ENCODE measurements at regions not wholly inside any gene's neighbourhood (a gene's known extent, or its start where the extent isn't known, plus 50 kb on each side); places are given as distances from the start of the nearest gene placed in this dataset.

DNA sequence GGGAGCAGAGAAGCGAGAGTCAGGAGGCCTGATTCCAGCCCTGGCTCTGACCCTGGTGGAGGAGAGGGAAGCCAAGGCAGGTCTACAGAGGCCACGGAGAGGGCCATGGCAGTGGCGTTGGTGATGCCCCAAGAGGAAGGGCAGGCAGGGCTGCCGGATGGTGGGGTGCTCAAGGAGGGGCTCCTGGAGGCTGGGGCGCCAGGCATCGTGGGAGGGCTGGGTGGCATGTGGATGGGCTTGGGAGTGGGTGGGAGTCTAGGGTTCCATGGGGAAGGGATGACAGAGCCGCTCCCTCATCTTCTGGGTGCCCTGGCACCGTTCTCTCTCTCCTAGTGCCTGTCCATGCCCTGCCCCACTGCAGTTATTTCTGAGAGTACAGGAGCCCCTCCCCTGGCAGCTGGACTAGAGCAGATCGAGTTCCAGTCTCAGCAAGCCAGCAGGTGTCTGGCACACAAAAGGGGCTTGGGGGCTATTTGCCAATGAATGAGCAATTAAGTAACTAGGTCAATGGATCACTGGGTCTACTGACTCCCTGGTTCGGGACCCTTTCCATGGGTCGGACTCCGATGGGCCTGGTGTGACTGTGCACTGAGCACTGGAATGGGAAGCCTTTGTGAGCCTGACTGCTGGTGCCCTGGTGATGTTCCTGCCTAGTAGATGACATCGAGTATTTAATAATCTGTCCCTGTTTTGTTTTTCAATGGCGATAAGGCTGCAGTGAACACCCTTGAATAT is 570.0 kb downstream of the TBC1D22A start:
- TF ChIP-seq, protein P1, sequence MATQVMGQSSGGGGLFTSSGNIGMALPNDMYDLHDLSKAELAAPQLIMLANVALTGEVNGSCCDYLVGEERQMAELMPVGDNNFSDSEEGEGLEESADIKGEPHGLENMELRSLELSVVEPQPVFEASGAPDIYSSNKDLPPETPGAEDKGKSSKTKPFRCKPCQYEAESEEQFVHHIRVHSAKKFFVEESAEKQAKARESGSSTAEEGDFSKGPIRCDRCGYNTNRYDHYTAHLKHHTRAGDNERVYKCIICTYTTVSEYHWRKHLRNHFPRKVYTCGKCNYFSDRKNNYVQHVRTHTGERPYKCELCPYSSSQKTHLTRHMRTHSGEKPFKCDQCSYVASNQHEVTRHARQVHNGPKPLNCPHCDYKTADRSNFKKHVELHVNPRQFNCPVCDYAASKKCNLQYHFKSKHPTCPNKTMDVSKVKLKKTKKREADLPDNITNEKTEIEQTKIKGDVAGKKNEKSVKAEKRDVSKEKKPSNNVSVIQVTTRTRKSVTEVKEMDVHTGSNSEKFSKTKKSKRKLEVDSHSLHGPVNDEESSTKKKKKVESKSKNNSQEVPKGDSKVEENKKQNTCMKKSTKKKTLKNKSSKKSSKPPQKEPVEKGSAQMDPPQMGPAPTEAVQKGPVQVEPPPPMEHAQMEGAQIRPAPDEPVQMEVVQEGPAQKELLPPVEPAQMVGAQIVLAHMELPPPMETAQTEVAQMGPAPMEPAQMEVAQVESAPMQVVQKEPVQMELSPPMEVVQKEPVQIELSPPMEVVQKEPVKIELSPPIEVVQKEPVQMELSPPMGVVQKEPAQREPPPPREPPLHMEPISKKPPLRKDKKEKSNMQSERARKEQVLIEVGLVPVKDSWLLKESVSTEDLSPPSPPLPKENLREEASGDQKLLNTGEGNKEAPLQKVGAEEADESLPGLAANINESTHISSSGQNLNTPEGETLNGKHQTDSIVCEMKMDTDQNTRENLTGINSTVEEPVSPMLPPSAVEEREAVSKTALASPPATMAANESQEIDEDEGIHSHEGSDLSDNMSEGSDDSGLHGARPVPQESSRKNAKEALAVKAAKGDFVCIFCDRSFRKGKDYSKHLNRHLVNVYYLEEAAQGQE (IDR thresholded peaks at IDR 0.05; ENCODE audit: unreplicated experiment), result no peak
- TF ChIP-seq, protein P2, sequence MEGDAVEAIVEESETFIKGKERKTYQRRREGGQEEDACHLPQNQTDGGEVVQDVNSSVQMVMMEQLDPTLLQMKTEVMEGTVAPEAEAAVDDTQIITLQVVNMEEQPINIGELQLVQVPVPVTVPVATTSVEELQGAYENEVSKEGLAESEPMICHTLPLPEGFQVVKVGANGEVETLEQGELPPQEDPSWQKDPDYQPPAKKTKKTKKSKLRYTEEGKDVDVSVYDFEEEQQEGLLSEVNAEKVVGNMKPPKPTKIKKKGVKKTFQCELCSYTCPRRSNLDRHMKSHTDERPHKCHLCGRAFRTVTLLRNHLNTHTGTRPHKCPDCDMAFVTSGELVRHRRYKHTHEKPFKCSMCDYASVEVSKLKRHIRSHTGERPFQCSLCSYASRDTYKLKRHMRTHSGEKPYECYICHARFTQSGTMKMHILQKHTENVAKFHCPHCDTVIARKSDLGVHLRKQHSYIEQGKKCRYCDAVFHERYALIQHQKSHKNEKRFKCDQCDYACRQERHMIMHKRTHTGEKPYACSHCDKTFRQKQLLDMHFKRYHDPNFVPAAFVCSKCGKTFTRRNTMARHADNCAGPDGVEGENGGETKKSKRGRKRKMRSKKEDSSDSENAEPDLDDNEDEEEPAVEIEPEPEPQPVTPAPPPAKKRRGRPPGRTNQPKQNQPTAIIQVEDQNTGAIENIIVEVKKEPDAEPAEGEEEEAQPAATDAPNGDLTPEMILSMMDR (conservative IDR thresholded peaks at IDR 0.05; ENCODE audit: low read depth in 2 of 2), result no peak
- TF ChIP-seq POLR2AphosphoS5 (IDR thresholded peaks at IDR 0.05; ENCODE audit: low read depth), result no peak
- TF ChIP-seq EZH2 (IDR thresholded peaks at IDR 0.05; ENCODE audit: low read depth, unreplicated experiment), result no peak
- TF ChIP-seq, protein P3, sequence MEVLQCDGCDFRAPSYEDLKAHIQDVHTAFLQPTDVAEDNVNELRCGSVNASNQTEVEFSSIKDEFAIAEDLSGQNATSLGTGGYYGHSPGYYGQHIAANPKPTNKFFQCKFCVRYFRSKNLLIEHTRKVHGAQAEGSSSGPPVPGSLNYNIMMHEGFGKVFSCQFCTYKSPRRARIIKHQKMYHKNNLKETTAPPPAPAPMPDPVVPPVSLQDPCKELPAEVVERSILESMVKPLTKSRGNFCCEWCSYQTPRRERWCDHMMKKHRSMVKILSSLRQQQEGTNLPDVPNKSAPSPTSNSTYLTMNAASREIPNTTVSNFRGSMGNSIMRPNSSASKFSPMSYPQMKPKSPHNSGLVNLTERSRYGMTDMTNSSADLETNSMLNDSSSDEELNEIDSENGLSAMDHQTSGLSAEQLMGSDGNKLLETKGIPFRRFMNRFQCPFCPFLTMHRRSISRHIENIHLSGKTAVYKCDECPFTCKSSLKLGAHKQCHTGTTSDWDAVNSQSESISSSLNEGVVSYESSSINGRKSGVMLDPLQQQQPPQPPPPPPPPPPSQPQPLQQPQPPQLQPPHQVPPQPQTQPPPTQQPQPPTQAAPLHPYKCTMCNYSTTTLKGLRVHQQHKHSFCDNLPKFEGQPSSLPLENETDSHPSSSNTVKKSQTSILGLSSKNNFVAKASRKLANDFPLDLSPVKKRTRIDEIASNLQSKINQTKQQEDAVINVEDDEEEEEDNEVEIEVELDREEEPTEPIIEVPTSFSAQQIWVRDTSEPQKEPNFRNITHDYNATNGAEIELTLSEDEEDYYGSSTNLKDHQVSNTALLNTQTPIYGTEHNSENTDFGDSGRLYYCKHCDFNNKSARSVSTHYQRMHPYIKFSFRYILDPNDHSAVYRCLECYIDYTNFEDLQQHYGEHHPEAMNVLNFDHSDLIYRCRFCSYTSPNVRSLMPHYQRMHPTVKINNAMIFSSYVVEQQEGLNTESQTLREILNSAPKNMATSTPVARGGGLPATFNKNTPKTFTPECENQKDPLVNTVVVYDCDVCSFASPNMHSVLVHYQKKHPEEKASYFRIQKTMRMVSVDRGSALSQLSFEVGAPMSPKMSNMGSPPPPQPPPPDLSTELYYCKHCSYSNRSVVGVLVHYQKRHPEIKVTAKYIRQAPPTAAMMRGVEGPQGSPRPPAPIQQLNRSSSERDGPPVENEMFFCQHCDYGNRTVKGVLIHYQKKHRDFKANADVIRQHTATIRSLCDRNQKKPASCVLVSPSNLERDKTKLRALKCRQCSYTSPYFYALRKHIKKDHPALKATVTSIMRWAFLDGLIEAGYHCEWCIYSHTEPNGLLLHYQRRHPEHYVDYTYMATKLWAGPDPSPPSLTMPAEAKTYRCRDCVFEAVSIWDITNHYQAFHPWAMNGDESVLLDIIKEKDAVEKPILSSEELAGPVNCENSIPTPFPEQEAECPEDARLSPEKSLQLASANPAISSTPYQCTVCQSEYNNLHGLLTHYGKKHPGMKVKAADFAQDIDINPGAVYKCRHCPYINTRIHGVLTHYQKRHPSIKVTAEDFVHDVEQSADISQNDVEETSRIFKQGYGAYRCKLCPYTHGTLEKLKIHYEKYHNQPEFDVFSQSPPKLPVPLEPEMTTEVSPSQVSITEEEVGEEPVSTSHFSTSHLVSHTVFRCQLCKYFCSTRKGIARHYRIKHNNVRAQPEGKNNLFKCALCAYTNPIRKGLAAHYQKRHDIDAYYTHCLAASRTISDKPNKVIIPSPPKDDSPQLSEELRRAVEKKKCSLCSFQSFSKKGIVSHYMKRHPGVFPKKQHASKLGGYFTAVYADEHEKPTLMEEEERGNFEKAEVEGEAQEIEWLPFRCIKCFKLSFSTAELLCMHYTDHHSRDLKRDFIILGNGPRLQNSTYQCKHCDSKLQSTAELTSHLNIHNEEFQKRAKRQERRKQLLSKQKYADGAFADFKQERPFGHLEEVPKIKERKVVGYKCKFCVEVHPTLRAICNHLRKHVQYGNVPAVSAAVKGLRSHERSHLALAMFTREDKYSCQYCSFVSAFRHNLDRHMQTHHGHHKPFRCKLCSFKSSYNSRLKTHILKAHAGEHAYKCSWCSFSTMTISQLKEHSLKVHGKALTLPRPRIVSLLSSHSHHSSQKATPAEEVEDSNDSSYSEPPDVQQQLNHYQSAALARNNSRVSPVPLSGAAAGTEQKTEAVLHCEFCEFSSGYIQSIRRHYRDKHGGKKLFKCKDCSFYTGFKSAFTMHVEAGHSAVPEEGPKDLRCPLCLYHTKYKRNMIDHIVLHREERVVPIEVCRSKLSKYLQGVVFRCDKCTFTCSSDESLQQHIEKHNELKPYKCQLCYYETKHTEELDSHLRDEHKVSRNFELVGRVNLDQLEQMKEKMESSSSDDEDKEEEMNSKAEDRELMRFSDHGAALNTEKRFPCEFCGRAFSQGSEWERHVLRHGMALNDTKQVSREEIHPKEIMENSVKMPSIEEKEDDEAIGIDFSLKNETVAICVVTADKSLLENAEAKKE (CRISPR knock-in tag; IDR thresholded peaks at IDR 0.05), result no peak
- no peak for TF ChIP-seq EZH2phosphoT487 (IDR thresholded peaks at IDR 0.05; ENCODE audit: unreplicated experiment)
- no peak for TF ChIP-seq ZNF114 (CRISPR knock-in tag; IDR thresholded peaks at IDR 0.05)
- TF ChIP-seq ZNF331 (CRISPR knock-in tag; IDR thresholded peaks at IDR 0.05; ENCODE audit: low read depth), result no peak
- TF ChIP-seq, protein P4, sequence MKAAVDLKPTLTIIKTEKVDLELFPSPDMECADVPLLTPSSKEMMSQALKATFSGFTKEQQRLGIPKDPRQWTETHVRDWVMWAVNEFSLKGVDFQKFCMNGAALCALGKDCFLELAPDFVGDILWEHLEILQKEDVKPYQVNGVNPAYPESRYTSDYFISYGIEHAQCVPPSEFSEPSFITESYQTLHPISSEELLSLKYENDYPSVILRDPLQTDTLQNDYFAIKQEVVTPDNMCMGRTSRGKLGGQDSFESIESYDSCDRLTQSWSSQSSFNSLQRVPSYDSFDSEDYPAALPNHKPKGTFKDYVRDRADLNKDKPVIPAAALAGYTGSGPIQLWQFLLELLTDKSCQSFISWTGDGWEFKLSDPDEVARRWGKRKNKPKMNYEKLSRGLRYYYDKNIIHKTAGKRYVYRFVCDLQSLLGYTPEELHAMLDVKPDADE (IDR thresholded peaks at IDR 0.05), result no peak
- TF ChIP-seq JUNB (IDR thresholded peaks at IDR 0.05; ENCODE audit: unreplicated experiment), result no peak
- TF ChIP-seq CREB1 (CRISPR knock-in tag; IDR thresholded peaks at IDR 0.05; ENCODE audit: low read depth), result no peak
- TF ChIP-seq NANOG (IDR thresholded peaks at IDR 0.05; ENCODE audit: borderline replicate concordance), result no peak
- TF ChIP-seq STAT1 (IDR thresholded peaks at IDR 0.05; ENCODE audit: unreplicated experiment), result no peak

Measured in GM23338 (cell line).